Panc1 (cell line): ENCODE measurements at regions not wholly inside any gene's neighbourhood (a gene's known extent, or its start where the extent isn't known, plus 50 kb on each side); places are given as distances from the start of the nearest gene placed in this dataset.

Source experiments
- POLR2AphosphoS5 ChIP-seq: IDR thresholded peaks from 2 replicates; pipeline ENCODE4 v1.6.1; 2012; ENCODE audit warnings: mild to moderate bottlenecking, low read depth, low read length, moderate library complexity
- TF ChIP-seq, protein P1 (sequence below): fragments of 450-650 bp; IDR thresholded peaks from 2 replicates; pipeline ENCODE4 v1.5.1; 2017; ENCODE audit warnings: mild to moderate bottlenecking
- TF ChIP-seq, protein P2 (sequence below), 2 experiments: IDR thresholded peaks; 2 replicates each; pipeline ENCODE4 v1.6.1; 2011 to 2012; ENCODE audit warnings: low read depth in 2 of 2, control low read depth in 1 of 2, low read length in 1 of 2, mild to moderate bottlenecking in 1 of 2, moderate library complexity in 1 of 2; ENCODE audit not compliant: insufficient read depth in 1 of 2

GRCh38 chr3:177835008-177835407 lies 637.7 kb upstream of the TBL1XR1 start:
- TF ChIP-seq, protein P1, sequence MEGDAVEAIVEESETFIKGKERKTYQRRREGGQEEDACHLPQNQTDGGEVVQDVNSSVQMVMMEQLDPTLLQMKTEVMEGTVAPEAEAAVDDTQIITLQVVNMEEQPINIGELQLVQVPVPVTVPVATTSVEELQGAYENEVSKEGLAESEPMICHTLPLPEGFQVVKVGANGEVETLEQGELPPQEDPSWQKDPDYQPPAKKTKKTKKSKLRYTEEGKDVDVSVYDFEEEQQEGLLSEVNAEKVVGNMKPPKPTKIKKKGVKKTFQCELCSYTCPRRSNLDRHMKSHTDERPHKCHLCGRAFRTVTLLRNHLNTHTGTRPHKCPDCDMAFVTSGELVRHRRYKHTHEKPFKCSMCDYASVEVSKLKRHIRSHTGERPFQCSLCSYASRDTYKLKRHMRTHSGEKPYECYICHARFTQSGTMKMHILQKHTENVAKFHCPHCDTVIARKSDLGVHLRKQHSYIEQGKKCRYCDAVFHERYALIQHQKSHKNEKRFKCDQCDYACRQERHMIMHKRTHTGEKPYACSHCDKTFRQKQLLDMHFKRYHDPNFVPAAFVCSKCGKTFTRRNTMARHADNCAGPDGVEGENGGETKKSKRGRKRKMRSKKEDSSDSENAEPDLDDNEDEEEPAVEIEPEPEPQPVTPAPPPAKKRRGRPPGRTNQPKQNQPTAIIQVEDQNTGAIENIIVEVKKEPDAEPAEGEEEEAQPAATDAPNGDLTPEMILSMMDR = no peak
- TF ChIP-seq, protein P2, sequence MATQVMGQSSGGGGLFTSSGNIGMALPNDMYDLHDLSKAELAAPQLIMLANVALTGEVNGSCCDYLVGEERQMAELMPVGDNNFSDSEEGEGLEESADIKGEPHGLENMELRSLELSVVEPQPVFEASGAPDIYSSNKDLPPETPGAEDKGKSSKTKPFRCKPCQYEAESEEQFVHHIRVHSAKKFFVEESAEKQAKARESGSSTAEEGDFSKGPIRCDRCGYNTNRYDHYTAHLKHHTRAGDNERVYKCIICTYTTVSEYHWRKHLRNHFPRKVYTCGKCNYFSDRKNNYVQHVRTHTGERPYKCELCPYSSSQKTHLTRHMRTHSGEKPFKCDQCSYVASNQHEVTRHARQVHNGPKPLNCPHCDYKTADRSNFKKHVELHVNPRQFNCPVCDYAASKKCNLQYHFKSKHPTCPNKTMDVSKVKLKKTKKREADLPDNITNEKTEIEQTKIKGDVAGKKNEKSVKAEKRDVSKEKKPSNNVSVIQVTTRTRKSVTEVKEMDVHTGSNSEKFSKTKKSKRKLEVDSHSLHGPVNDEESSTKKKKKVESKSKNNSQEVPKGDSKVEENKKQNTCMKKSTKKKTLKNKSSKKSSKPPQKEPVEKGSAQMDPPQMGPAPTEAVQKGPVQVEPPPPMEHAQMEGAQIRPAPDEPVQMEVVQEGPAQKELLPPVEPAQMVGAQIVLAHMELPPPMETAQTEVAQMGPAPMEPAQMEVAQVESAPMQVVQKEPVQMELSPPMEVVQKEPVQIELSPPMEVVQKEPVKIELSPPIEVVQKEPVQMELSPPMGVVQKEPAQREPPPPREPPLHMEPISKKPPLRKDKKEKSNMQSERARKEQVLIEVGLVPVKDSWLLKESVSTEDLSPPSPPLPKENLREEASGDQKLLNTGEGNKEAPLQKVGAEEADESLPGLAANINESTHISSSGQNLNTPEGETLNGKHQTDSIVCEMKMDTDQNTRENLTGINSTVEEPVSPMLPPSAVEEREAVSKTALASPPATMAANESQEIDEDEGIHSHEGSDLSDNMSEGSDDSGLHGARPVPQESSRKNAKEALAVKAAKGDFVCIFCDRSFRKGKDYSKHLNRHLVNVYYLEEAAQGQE (IDR thresholded peaks at IDR 0.05; ENCODE audit: insufficient read depth in 1 of 2, low read depth in 2 of 2, low read length in 1 of 2) = no peak
- TF ChIP-seq POLR2AphosphoS5 = no peak
